Liver (tissue), 8 donors: ENCODE measurements at regions not wholly inside any gene's neighbourhood (a gene's known extent, or its start where the extent isn't known, plus 50 kb on each side); places are given as distances from the start of the nearest gene placed in this dataset.

ENCODE experiments used
- DNase-seq: peaks from one replicate; pipeline ENCODE4 v3.0.0-alpha.2; 2017; ENCODE audit warnings: low spot score
- H3K27ac ChIP-seq, 2 donors: one replicate each; pipeline ENCODE4 v1.7.0; 2013; ENCODE audit warnings: inconsistent platforms in 2 of 2, low read length in 2 of 2, control low read depth in 1 of 2, low read depth in 1 of 2, mild to moderate bottlenecking in 1 of 2
- H3K27me3 ChIP-seq, 4 donors: one replicate each; pipeline versions ENCODE4 v1.6.1 to v1.7.0; 2013; ENCODE audit warnings: low read length in 3 of 4, inconsistent platforms in 1 of 4, mild to moderate bottlenecking in 1 of 4, moderate library complexity in 1 of 4; ENCODE audit not compliant: control insufficient read depth in 4 of 4, insufficient read depth in 4 of 4
- H3K36me3 ChIP-seq, 4 donors: one replicate each; pipeline versions ENCODE4 v1.6.1 to v1.7.0; 2013; ENCODE audit warnings: low read length in 3 of 4, mild to moderate bottlenecking in 3 of 4, low read depth in 1 of 4, moderate library complexity in 1 of 4; ENCODE audit not compliant: control insufficient read depth in 4 of 4, insufficient read depth in 3 of 4
- H3K4me1 ChIP-seq, 4 donors: one replicate each; pipeline versions ENCODE4 v1.6.1 to v1.7.0; 2013; ENCODE audit warnings: low read length in 3 of 4, mild to moderate bottlenecking in 3 of 4, moderate library complexity in 1 of 4; ENCODE audit not compliant: control insufficient read depth in 4 of 4, insufficient read depth in 4 of 4
- H3K4me3 ChIP-seq, 3 donors: one replicate each; pipeline versions ENCODE4 v1.6.1 to v1.7.0; 2013; ENCODE audit warnings: low read length in 3 of 3, control low read depth in 1 of 3, low read depth in 1 of 3, mild to moderate bottlenecking in 1 of 3
- H3K9ac ChIP-seq, 2 donors: one replicate each; pipeline ENCODE4 v1.7.0; 2013; ENCODE audit warnings: low read length in 2 of 2, mild to moderate bottlenecking in 2 of 2, moderate library complexity in 2 of 2, control low read depth in 1 of 2, low read depth in 1 of 2
- H3K9me3 ChIP-seq, 4 donors: one replicate each; pipeline versions ENCODE4 v1.6.1 to v1.7.0; 2013; ENCODE audit warnings: low read length in 3 of 4; ENCODE audit not compliant: control insufficient read depth in 4 of 4
- ATF3 ChIP-seq: IDR thresholded peaks from 2 replicates; pipeline ENCODE4 v1.6.1; 2016; ENCODE audit warnings: antibody characterized with exemption
- CTCF ChIP-seq: fragments of 150-350 bp; IDR thresholded peaks from 2 replicates; pipeline ENCODE4 v1.5.1; 2017; ENCODE audit warnings: improper control_type of control experiment, low read depth, low read length; ENCODE audit not compliant: missing input control
- EGR1 ChIP-seq, 2 donors: IDR thresholded peaks; 2 replicates each; pipeline ENCODE4 v1.6.1; 2016 to 2018; ENCODE audit warnings: antibody characterized with exemption in 2 of 2, low read depth in 2 of 2
- FOXA1 ChIP-seq: IDR thresholded peaks from 2 replicates; pipeline ENCODE4 v1.6.1; 2016; ENCODE audit warnings: antibody characterized with exemption
- FOXA2 ChIP-seq: IDR thresholded peaks from 2 replicates; pipeline ENCODE4 v1.6.1; 2016; ENCODE audit warnings: antibody characterized with exemption
- GABPA ChIP-seq, 2 donors: IDR thresholded peaks in 1 of 2; conservative IDR thresholded peaks in 1 of 2; 2 replicates each; pipeline ENCODE4 v1.6.1; 2016; ENCODE audit warnings: antibody characterized with exemption in 2 of 2, mild to moderate bottlenecking in 1 of 2, moderate library complexity in 1 of 2
- HNF4A ChIP-seq, 2 donors: conservative IDR thresholded peaks; 2 replicates each; pipeline ENCODE4 v1.6.1; 2016; ENCODE audit warnings: antibody characterized with exemption in 2 of 2, mild to moderate bottlenecking in 2 of 2
- HNF4G ChIP-seq: IDR thresholded peaks from 2 replicates; pipeline ENCODE4 v1.6.1; 2016; ENCODE audit warnings: antibody characterized with exemption
- JUND ChIP-seq, 2 donors: IDR thresholded peaks; 2 replicates each; pipeline ENCODE4 v1.6.1; 2016; ENCODE audit warnings: antibody characterized with exemption in 2 of 2
- MAX ChIP-seq: IDR thresholded peaks from 2 replicates; pipeline ENCODE4 v1.6.1; 2016; ENCODE audit warnings: antibody characterized with exemption
- NR2F2 ChIP-seq: IDR thresholded peaks from 2 replicates; pipeline ENCODE4 v1.6.1; 2016; ENCODE audit warnings: antibody characterized with exemption
- RAD21 ChIP-seq, 2 donors: IDR thresholded peaks; 2 replicates each; pipeline ENCODE4 v1.6.1; 2016; ENCODE audit warnings: antibody characterized with exemption in 2 of 2, mild to moderate bottlenecking in 2 of 2
- REST ChIP-seq: IDR thresholded peaks from 2 replicates; pipeline ENCODE4 v1.6.1; 2016; ENCODE audit warnings: antibody characterized with exemption, mild to moderate bottlenecking
- RXRA ChIP-seq, 2 donors: IDR thresholded peaks; 2 replicates each; pipeline ENCODE4 v1.6.1; 2017 to 2018; ENCODE audit warnings: antibody characterized with exemption in 2 of 2, mild to moderate bottlenecking in 1 of 2
- SP1 ChIP-seq: IDR thresholded peaks from 2 replicates; pipeline ENCODE4 v1.6.1; 2018; ENCODE audit warnings: antibody characterized with exemption, mild to moderate bottlenecking
- TAF1 ChIP-seq: conservative IDR thresholded peaks from 2 replicates; pipeline ENCODE4 v1.6.1; 2016; ENCODE audit warnings: antibody characterized with exemption, mild to moderate bottlenecking
- YY1 ChIP-seq: IDR thresholded peaks from 2 replicates; pipeline ENCODE4 v1.6.1; 2016; ENCODE audit warnings: antibody characterized with exemption, mild to moderate bottlenecking
- ZBTB33 ChIP-seq: IDR thresholded peaks from 2 replicates; pipeline ENCODE4 v1.6.1; 2016; ENCODE audit warnings: antibody characterized with exemption
- WGBS: extraction: QIAGEN DNeasy Blood & Tissue Kit; methylation state at CpG from one replicate; pipeline ENCODE4 v1.1.7; 2013; 5-methylcytosine and 5-hydroxymethylcytosine counted together
- donor health status: healthy.
- donor health status: healthy.
- donor health status: healthy.
- donor health status: healthy.
- donor health status: healthy.

- H3K4me3 ChIP-seq = no peak overlapping the region
- H3K9ac ChIP-seq = no peak overlapping the region
- no peaks in the 10 kb centered on the region for H3K36me3 ChIP-seq
- no peak for TF ChIP-seq RAD21 (IDR thresholded peaks at IDR 0.05)
- TF ChIP-seq FOXA1 = no peak
- no peak for TF ChIP-seq EGR1 (IDR thresholded peaks at IDR 0.05; ENCODE audit: low read depth in 2 of 2)
- no peak for TF ChIP-seq CTCF
- TF ChIP-seq YY1 = no peak
- TF ChIP-seq ZBTB33 = no peak
- no peak for TF ChIP-seq REST
- no peak for TF ChIP-seq GABPA (IDR thresholded peaks at IDR 0.05 in 1 of 2, conservative IDR thresholded peaks at IDR 0.05 in 1 of 2)
- TF ChIP-seq MAX = no peak
- no peak for TF ChIP-seq TAF1
- no peak for TF ChIP-seq NR2F2
- TF ChIP-seq FOXA2 = no peak
- no peak for TF ChIP-seq HNF4G
- TF ChIP-seq ATF3 = no peak
- no peak for TF ChIP-seq RXRA (IDR thresholded peaks at IDR 0.05)
- no peak for TF ChIP-seq SP1
- TF ChIP-seq JUND (IDR thresholded peaks at IDR 0.05) = no peak
- TF ChIP-seq HNF4A (conservative IDR thresholded peaks at IDR 0.05) = no peak
- H3K9me3 ChIP-seq = no peaks in the 10 kb centered on the region
- 85% methylated on average over 3 of the region's 3 CpGs for WGBS
- peaks cover 0 to 2% (median 0%) of the 10 kb centered on the region in 4 donors for H3K27me3 ChIP-seq
- no peak overlapping the region for H3K27ac ChIP-seq
- no peak for DNase-seq
- H3K4me1 ChIP-seq = no peaks in the 10 kb centered on the region
These were observed 107.4 kb upstream of the CDH11 start for GRCh38 chr16:65229191-65229662.
